HG02943 (cell line): ENCODE measurements at regions not wholly inside any gene's neighbourhood (a gene's known extent, or its start where the extent isn't known, plus 50 kb on each side); places are given as distances from the start of the nearest gene placed in this dataset.
"Not testable (repeated sequence)": the region's sequence is repeated elsewhere in the genome, so short reads cannot be mapped to it uniquely, and the experiment has no call there.

ENCODE experiments used
- ATAC-seq: cut with Tn5 transposase; IDR thresholded peaks from one replicate; pipeline ENCODE4 v1.9.1; 2021; ENCODE audit warnings: mild to moderate bottlenecking, low read depth, moderate library complexity; ENCODE audit not compliant: unreplicated experiment

DNA sequence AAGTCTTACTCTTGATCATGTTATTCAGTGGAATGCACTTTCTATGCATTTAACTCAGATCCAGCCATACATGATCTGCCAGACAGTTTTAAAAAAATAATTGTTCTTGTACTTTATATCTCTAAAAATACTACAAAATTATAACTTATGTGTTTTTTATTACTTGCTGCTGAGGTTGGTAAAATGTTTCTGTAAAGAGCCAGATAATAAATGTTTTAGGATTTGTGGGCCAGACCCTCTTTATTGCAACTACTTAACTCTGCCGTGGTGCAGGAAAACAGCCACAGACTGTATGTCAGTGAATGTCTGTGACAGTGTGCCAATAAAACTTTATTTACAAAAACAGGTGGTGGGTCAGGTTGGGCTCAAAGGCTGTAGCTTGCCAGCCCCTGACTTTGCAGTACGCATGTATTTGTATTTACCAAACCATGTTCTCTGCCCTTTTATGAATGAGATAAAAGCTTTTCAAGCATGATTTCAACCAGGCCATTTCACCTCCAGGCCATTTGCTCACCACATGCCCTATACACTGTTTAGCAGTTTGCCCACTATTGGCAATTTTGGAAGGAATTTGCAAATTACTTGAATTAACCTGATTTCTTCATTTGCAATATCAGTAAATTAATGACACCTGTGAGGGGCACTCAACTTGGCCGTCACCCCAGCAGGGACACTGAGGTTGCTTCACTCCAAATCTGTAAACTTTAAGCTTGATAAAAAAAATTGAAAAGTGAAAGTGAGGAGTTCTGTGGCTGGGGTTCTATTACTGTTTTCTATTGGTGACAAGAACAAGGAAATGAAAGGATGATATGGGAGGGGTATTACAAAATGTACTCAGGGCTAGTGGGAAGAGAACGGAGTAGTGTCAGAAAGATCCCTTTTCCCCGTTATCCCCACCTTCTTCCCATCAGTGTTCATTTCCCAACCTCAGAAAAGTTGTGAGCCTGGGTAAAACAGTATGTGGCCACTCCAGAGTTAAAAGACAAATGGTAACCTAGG, 133.4 kb downstream of the CEBPB start:
- ATAC-seq: no peak

DNA sequence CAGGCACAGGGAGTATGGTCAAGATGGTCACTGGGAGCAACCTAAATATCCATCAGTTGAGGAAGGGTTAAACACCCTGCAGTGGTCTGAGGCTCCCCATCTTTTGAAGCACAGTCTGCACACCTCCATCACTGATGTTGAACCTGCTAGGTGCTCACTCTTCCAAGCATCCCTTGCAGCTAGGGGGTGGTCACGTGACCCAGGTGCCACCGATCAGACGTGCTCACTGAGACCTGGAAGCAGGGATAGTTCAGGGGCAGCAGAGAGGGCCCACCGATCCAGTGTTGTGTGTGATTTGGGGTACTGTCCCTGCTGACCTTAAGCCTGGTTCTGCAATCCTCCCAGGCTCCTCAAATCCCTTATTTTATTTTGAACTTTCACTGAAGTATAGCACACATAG, 134.6 kb downstream of the CEBPB start:
- no peak for ATAC-seq

DNA sequence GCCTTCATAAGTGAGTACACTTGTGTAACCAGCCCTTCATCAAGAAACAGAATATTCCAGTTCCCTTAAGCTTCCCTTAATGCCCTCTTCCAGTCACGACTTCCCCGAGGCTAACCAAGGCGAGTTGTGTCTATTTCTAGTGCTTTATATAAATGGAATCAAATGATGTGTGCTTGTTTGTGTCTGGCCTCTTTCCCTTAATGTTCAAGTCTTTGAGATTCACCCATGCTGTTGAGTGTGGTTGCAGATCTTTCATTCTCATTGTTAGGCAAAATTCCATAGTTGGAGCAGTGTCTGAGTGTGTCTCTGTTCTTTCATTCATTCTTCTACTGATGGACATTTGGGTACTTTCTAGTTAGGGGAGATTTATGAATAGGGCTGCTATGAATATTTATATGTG, 135.0 kb downstream of the CEBPB start:
- ATAC-seq: no peak

DNA sequence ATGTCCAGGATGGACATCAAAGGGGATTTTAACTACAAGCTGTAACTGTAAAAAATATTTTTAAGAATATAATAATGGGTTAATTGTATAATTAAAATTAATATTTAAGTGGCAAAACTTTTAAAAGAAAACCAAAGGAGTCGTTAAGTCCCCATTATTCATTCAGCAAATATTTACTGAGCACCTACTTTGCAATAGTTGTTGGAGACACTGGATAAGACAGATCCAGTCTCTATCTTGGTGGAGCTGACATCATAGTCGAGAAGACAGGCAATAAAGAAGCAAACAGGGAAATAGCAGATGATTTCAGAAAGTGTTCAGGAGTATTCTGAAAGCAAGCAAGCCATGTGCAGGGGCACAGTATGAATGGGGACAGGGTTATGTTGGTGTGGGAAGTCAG, 137.0 kb downstream of the CEBPB start:
- no peak for ATAC-seq

DNA sequence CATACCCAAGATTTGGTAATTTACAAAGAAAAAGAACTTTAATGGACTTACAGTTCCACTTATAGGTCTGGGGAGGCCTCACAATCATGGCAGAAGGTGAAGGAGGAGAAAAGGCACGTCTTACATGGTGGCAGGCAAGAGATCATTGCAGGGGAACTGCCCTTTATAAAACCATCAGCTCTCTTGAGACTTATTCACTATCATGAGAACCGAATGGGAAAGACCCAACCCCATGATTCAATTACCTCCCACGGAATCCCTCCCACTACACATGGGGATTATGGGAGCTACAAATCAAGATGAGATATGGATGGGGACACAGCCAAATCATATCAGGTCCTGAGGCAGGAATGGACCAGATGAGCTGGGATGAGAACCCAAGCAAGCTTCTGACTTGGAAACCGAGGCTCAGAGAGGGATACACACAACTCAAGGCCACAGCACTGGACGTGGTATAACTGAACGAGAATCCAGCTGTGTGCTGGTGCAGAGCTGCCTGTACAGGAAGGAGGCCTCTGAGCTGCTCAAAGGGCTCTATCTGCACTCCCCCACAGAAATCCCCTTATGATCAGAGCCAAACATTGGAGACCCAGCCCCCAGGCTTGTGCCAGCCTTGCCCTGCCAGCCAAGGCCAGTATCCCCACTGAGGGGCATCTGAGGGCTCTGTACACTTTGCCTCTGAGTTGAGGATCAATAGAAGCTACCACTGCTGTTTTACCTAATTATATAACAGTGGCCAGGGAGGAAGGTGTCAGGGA, 137.8 kb downstream of the CEBPB start:
- ATAC-seq: no peak

DNA sequence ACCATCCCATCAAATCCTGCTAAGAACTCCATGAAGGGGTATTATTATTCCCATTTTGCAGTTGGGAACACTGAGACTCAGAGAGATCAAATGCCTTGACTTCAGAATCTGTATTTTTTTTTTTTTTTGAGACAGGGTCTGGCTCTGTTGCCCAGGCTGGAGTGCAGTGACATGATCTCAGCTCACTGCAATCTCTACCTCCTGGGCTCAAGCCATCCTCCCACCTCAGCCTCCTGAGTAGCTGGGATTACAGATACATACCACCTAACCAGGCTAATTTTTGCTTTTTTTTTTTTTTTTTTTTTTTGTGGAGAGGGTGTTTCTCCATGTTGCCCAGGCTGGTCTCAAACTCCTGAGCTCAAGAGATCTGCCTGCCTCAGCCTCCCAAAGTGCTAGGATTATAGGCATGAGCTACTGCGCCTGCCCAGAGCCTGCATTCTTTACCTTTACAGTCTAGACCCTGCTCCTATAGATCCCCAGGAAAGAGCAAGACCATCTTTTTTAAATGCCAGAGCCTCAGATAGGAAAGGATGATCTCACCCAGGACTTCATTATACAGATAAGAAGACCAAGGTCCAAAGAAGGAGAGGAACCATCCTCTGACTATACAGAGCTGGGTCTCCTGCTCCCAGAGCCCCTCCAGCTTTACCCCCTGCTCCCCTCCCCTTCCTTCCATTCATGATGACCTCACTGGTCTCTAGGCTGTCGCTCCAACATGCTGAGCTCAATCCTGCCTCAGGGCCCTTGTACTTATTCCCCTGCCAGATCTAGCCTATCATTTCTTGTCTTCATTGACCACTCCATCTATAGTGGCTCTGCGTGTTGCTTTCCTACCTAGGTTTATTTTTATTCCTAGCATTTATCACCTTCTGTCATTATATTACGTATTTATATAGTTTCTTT, 138.6 kb downstream of the CEBPB start:
- no peak for ATAC-seq

DNA sequence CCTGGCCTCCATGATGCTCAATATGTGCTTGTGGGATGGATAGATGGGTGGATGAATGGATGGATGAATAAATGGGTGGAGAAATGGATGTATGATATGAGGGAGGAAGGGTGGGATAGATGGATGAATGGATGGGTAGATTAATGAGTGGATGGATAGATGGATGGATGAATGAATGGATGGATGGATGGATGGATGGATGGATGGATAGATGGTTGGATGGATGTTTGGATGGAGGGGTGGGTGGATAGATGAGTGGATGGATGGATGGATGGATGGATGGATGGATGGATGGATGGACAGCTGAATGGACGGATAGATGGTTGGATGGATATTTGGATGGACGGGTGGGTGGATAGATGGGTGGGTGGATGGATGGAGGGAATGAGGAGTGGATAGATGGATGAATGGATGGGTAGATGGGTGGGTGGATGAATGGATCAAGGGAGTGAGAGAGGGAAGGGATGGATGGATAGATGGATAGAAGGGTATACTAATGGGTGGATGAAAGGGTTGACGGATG, 139.4 kb downstream of the CEBPB start:
- ATAC-seq: no peak

DNA sequence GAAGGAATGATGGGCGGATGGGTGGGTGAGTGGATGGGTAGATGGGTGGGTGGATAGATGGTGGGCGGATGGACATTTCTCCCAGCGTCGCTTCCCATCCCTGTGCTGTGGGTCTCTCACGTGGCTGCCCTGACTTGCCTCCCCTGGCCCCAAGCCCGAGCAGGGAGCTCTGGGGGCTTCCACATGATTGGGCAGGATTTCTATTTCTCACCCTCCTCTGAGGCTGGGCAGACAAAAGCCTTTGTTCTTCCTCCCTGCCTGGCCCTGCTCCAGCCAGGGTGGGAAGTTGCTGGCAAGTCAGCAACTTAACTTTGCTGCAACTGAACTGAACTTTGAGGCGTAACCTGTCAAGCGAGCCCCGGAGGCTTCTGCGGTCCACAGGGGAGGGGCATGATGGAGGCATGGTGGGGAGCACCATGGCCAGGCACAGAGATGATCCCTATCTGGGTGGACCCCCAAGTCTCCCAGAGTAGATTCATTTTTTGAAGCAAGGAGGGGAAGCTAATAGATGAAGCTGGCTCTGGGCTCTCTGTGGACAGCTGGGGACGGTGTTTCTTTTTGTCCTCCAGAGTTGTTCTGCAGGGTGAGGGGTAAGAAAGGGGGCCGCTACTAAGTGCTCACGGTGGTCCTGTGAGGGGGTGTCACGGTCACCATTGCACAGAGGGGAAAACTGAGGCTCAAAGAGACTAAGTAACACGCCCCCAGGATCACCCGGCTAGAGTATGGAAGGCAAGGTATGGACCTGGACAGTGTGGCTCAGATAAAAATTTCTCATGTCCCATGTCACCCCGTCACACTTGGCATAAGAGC, 140.1 kb downstream of the CEBPB start:
- ATAC-seq: no peak

DNA sequence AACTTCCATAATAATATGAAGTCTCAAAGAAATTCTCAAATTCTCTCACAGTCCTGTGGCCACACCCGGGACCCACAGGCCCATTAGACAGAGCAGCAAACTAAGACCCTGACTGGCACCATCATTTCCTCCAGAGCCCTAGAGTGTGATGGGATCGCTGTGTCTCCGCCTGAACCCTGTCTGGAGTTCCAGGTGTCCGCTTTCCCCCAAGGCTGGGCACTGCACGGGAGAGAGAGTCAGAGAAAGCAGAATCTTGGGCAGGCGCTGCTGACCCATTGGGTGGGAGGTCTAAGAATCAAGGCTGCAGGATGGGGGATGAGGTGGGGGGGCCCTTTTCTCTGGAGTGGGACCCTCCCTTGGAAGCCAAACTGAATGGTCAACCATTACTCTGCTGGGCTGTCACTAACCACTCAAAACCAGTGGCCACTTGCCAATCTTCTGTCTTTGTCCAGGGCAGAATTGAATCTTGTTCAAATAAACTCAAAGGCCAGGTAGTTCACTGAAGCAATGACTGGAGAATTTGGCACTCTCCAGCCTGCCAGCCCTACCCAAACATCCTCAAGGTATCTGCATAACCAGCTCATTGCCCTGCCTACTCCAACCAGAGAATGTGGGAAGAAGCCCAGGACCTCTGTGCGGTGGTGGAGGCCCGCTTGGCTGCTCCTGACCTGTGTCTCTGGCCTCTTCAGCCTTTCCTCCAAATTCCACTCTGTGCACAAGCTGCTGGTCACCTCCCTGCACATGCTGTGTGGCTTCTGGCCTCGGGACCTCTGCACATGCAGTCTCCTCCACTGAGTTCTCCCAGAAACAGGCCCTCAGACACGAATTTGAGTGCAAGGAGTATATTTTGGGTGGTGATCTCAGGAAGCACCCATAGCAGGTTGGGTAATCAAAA, 141.1 kb downstream of the CEBPB start:
- ATAC-seq: no peak

DNA sequence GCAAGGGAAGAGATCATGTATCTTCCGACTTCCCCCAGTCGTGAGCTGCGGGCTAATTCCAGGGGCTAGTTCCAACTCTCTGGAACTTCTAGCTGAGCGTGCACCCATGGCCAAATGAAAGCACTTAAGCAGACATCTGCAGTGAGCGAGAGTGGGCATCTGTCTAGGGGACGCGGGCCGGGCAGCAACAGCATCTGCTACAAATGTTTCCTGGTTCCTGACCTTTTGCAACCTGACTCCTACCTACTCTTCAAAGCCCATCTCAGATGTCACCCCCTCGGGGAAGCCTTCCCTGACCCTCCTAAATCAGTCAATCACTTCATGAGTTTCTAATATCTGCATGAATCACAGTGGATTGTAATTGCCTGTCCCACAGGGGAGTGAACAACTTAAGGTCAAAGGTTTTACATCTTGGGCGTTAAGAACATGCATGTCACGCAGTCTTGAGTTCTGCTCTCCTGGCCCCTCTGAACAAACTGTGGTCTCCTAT, 141.9 kb downstream of the CEBPB start:
- no peak for ATAC-seq

DNA sequence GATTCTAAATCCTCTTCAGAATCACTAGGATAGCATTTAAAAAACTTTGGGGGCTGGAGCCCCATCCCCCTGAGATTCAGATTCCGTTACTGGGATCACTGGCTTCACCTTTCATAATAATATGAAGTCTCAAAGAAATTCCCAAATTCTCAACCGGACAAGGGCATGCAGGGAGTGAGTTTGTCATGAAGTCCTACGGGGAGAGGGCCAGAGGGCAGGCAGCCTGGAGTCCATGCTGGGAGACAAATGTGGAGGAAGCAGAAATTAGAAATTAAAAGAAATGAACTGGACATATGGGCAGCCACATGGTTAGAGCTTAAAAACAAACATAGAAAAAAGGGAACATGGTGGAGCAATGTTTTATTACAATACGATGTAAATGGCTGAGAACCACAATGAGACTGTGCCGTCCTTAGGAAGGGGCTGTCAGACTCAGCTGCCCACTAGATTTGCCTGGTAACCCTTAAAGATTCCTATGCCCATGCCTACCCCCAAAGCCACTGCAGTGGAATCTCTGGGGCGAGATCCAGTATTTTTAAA, 142.6 kb downstream of the CEBPB start:
- ATAC-seq: no peak

DNA sequence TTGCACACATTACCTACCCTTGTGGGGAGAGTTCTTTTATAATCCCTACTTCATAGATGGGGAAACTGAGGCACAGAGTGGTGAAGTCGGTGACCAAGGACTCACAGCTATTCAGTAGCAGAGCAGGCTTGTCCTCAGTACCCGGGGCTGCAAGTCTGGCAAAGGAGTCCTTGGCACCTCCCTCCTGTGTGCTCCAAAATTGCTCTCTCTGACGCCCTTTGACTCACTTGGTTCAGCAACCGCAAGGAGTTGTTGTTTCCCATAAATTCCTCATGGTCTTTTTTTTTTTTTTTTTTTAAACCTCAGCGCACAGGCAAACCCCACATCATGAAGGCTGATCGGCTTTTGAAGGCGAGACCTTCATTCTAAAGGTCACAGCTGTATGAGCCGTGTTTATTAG, 143.2 kb downstream of the CEBPB start:
- ATAC-seq: no peak

DNA sequence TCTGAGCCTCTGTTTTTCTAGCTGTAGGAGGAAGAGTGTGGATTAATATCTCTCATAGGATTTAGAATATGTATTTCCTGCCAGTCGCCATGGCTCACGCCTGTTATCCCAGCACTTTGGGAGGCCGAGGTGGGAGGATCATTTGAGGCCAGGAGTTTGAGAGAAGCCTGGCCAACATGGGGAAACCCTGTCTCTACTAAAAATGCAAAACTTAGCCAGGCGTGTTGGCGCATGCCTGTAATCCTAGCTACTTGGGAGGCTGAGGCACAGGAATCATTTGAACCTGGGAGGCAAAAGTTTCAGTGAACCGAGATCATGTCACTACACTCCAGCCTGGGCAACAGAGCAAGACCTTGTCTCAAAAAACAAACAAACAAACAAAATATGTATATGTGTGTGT, 143.9 kb downstream of the CEBPB start:
- ATAC-seq: not testable (repeated sequence)

DNA sequence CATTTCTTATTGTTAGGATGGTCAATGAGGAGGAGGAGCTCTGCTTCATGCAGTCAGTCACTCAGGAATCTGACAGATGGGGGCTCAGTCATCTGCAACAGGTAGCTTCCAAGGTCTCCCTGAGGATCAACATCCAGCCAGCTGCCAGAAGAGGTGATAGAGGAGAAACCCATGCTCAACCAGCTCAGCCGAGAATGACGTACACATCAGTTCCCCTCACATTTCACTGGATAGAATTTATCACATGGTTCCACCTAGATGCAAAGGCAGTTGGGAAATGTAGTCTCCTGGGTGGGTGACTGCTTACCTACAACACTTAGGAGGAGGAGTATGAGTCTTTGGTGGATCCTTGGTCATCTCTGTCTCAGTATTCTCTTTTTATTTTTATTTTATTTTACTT, 144.5 kb downstream of the CEBPB start:
- ATAC-seq: no peak

DNA sequence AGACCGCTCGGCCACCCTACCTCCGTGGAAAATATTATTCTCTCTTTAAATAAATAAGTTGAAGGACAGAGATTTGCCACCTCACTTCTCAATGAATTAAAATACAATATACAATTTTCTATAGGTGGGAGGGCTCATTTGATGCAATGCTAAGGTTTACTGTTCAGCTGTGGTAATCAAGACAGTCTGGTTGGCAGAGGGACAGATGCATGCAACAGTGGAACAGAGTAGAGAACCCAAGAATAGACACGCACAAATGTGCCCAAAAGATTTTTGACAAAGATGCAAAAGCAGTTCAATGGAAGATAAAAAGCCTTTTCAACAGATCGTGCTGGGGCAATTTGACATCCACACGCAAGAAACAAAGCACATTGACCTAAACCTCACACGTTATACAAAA, 145.2 kb downstream of the CEBPB start:
- no peak for ATAC-seq

DNA sequence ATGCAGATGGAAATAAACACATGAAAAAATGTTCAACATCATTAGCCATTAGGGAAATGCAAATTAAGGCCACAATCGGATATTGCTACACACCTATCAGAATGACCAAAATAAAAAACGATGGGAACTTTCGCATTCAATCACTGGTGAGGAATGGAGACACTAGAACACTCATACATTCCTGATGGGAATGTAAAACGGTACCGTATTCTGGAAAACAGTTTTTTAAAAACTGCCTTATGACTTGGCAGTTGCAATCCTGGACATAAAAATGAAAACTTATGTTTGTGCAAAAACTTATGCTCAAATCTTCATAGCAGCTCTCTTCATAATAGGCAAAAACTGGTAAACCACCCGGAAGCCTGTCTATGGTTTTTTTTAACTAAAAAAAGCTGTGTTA, 146.0 kb downstream of the CEBPB start:
- no peak for ATAC-seq

DNA sequence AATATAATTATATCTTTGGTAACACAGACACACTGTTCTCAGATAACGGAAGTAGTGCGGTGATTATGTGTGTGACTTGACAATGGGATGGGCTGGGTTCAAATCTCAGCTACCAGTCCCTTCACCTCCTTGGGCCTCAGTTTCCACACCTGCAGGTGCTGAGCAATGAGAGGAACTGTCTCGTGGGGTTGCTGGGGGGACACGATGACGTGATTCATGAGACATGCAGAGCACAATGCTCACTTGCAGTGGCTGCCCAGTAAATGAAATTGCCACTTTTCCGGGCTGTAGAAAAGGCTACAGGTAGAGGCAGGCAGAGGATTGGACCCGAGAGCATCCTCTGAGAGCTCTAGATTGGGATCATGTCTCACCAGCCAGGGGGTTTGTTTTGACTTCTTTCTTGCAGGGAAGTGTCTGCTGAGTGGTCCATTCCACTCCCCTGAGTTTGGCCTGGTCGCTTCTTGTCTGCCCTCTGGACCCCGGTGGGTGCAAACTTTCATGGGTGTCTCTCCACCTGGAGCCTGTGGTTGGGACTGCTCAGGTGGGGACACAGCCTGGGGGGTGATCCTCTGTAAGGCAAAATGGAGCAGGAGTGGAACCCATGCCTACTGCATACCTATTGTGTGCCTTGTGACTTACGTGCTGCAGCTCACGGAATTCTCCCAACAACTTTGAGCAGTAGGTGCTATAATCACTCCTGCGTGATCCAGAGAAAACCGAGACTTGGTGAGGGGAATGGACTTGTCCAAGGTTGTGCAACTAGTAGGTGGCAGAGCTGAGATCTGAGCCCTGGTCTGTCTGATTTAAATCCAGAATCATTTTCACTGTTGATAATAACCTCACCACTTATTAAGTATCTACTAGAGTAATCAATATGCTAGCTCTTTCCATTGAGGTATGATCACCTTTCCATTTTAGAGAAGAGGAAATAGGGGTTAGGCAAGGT, 147.2 kb downstream of the CEBPB start:
- ATAC-seq: no peak
